T1000 (cell line): ENCODE measurements at regions not wholly inside any gene's neighbourhood (a gene's known extent, or its start where the extent isn't known, plus 50 kb on each side); places are given as distances from the start of the nearest gene placed in this dataset.

Experiments used
- DNase-seq: peaks from one replicate; lab custom pipeline; 2025; ENCODE audit warnings: mixed read lengths; lab: John Stamatoyannopoulos, UW

DNA sequence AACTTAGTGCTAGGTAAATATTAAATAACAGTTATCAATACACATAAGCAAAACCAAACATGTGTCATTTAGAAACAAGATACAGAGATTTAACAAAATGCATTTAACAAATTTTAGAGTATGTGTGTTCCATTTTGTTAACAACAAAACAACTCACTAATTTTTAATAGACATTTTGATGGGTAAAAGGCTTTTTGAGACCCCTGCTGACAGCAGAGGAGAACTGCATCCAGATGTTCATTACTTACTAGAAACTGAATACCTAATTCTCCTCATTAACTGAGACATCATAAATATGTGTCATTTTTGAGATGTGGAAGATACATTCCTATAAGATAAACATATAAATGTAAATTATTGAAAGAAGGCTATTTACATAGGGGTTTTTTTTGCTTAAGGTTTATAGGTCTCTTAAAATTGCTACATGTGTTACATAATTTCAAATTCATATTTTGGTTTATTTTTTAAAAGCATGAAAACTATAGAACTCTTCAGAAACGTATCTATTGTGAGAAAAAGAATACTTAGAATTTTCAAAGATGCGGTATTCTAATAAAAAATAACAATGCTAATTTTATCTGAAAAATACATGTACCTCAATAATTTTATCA, 1009.8 kb downstream of the TUSC7 start:
- no peak for DNase-seq

GRCh38 chr3:117721866-117722265, 1012.3 kb downstream of the TUSC7 start:
- DNase-seq, result no peak

GRCh38 chr3:117722856-117723255, 1013.3 kb downstream of the TUSC7 start:
- no peak for DNase-seq

DNA sequence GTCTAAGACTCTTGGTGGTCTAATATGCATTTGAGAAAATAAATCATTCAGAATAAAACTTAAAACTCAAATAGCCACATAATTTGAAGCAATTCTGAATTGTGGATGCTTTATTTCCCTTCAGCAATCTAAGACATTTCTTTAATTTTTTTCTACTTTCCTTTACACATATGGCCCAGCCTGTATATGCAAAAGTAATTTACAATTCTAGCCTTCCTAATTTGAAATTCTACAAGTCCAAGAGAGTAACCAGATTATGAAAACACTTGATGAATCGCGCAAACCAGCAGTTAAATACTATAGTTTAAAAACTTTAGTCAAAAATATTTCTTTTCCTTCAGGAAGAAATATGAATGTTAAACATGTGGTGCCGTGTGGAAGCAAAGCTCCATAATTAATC, 1014.2 kb downstream of the TUSC7 start:
- DNase-seq, result no peak

DNA sequence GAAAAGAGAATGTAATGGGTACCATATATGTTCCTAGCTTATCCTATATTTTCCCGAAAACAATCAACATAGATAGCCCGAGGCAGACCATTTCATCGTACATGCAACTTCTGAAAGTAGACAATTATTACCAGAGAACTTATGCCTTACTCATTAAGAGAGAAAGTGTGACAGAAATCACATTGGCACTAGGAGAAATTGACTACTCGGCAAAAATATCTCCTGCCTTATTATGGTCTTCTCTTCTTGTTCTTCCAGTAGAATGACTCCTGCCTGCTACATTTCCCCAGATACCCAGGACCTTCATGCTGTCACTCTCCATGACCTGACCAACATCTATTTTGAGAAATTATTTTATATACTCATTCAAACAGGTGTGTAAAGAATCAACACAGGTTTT, 1015.7 kb downstream of the TUSC7 start:
- no peak for DNase-seq

DNA sequence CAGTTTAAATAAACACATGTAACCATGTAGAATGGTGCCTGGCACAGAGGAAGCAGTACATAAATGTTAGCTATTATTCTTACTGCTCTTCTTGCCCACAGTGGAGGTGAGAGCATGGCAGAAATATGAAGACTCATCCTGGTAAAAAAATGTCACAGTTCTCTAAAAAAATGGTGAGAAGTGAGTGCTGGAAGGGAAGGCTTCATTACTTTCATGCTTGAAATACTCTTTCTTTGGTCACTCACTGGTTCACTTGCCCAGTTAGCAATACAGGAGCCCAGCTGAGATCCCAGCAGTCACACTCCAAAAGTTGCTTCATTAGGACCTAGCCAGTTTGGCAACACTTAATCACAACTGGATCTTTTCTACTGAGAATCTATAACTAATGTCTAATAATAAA, 1017.2 kb downstream of the TUSC7 start:
- DNase-seq, result no peak

DNA sequence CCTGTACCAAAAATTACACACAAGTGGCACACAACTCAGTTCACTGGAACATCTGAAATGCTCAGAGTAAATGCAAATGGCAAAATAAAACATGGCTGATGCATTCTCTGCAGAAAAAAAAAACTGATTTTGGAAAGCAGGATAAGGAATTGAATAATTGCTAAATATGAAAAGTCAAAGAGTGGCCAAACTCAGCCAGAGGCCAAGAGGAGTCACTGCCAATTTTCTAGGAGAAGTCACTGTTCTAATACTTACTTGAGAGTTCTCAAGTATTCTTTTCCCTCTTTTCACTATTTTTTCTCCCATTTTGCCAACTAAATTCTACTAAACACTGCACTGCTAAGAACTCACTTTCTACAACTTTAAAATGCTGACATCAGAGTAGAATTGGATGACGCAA, 1018.6 kb downstream of the TUSC7 start:
- no peak for DNase-seq

DNA sequence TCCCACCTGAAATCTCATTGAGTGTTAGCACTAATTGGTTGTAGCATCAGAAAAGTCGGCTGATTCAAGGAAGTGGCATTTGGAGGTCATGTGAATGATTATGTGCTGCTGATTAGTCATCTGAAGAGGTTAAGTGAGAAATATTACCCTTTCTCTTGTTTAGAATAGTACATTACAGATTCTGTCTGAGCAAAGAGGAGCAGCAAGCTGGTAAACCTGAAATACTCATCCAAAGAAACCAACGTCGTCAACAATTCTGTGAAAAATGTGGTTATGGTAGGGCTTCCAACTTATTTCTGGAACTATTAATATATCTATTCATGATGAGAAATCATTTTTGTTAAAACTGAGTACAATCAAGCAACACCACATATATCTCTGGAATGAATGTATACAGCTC, 1024.9 kb downstream of the TUSC7 start:
- no peak for DNase-seq

- DNase-seq, result peak; percentile 24
Measured at GRCh38 chr3:117735481-117736101, 1026.0 kb downstream of the TUSC7 start.

- no peak for DNase-seq
Measured at GRCh38 chr3:117736846-117737245, 1027.3 kb downstream of the TUSC7 start.

GRCh38 chr3:117743993-117744392, 1034.4 kb downstream of the TUSC7 start:
- no peak for DNase-seq

- DNase-seq, result no peak
Measured at GRCh38 chr3:117744935-117745334, 1035.4 kb downstream of the TUSC7 start.

- DNase-seq, result no peak
Measured at GRCh38 chr3:117745516-117745915, 1035.9 kb downstream of the TUSC7 start.

- DNase-seq, result no peak
Measured at GRCh38 chr3:117746066-117746465, 1036.5 kb downstream of the TUSC7 start.

DNA sequence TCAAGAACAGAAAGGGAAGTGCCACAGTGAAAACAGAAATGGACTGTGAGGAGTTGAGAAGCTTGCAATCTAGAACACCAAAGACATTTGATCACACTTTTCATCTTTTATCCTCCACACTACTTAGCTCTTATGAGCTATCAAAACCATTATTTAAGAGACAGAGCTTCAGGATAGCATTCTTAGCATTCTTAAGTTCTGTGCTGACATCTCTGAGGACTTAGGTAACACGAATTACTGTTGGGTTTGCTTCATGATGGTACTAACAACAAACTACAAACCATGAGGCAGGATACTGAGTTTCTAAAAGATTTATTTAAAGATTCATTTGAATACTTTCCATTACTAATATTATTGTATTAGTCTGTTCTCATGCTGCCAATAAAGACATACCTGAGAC, 1038.6 kb downstream of the TUSC7 start:
- no peak for DNase-seq

- no peak for DNase-seq
Measured at GRCh38 chr3:117750674-117751269, 1041.2 kb downstream of the TUSC7 start.

DNA sequence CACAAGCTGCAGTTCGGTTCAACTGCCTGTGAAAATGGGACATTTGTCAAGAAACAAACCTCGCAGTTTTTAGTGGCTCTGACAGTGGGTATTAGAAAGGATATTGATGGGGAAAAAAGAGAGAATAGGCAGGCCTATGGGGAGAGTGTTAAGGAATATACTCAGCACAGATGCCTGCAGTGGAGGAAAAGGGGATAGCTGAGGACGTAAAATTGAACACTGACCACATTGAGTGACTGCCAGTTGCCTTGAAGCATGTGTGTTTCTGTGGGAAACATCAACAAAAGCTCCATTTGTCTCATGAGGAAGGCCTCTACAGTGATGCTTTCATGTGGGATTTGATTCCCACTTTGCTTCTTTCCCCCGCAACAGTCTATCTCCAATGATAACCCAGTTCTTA, 1042.1 kb downstream of the TUSC7 start:
- no peak for DNase-seq

DNA sequence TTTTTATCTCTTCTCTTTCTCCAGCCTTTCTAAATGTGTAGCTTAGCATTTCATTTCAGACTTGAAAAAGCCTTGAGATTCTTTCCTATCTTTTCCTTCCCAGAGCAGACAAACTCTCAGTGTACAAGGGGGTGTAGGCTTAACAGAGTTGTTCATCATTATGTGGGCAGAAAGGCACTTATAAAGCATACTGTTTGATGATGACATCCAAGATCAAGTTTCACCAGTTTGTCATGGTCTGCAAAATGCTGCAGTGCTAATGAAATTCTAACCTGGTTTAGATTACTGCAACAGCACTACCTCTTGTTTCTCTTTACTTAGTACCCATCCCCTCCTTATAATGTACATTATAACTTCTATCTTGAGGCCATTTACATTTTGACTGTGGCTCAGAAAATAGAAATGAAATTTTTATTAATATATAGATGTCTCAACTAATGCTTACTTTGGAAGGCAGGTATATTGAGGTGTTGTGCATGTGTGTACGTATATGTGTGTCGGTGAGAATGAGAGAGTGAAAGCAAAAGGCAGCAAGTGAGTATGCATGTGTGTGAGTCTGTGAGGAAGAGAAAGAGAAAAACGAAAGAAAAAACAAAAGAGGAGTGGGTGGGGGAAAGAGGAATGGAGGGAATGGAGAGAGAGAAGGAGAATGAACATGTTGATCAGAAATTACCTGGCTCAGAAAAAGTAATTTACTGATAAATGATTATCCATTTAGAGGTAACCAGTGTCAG, 1043.6 kb downstream of the TUSC7 start:
- DNase-seq, result no peak

DNA sequence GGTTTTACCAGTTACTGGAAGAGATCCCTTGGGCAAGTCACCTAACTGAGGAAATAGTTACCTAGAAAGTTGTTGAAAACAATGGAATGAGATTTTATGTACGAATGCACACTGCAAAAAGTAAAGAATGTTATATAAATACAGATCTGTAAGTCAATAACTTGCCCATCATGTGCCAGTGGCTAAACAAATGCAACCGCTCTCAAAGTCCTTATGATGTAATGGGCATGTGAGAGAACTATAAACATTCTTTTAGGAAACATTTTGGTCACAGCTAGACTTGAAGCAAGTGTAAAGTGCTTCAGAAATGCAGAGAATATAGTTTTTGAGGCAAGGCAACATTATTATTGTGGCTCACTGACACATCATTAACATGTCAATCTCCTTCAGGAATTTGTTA, 1044.5 kb downstream of the TUSC7 start:
- DNase-seq, result no peak

GRCh38 chr3:117754841-117755240, 1045.3 kb downstream of the TUSC7 start:
- no peak for DNase-seq

GRCh38 chr3:117756563-117756962, 1047.0 kb downstream of the TUSC7 start:
- DNase-seq, result no peak

DNA sequence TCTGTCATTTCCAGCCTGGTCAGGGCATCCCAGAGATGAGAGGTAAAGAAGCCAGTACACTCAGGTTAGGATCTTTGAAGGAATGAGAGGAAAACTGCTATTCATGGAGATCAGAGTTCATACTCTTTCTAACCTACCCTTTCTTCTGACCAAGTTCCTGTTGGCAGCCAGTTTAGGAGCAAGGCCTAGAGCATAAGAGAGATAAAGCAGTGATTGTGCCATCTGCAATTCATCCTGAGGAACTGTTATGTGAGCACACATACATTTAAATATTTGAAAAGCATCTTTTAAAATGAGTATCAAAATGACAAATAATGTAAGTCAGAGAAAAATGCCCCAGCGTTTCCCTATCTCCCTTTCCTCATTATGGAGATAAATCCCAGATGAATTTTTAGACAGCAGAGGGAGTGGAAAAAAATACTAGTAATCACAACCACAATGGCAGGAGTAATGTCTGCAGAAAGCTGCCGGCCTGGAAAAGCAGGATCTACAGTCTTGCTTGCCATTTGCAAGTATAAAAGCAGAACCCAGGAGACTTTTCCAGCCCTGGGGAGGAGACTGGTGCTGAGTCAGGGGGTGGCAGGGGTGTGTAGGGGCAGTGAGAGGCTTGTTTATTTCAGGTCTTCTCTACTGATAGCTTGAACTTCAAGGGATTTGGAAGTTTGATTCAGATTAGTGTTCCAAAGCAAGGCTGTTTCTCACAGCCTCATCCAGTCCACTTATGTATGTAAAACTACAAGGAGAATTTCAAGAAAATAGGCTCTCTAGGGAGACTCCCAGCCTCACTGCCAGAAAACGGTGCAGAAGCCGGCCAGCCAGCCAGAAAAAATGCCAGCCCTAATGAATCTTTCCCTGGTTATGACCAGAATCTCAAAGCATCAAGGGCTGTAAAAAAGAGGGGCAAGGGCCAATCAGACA, 1052.4 kb downstream of the TUSC7 start:
- no peak for DNase-seq
